Kasumi-1 (cell line): ENCODE measurements at regions not wholly inside any gene's neighbourhood (a gene's known extent, or its start where the extent isn't known, plus 50 kb on each side); places are given as distances from the start of the nearest gene placed in this dataset.

Source experiments
- DNase-seq, 2 experiments: peaks; one replicate each; lab custom pipeline; 2025; lab: John Stamatoyannopoulos, UW

DNA sequence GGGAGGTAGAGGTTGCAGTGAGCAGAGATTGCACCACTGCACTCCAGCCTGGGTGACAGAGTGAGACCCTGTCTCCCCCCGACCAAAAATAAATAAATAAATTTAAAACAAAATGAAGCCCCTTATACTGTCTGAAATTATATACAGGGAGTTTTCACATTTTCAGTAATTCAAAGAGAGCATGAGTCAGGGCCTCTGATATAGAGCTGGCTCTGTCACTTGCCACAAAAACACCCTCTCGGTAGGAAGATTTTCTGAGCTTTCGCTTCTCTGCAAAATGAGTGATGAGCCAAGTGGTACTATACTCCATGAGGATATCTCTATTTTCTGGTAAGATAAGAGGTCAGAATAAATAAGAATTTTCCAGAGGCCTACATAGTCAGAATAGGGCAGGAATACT, 462.9 kb downstream of the COG6 start:
- no peak for DNase-seq

DNA sequence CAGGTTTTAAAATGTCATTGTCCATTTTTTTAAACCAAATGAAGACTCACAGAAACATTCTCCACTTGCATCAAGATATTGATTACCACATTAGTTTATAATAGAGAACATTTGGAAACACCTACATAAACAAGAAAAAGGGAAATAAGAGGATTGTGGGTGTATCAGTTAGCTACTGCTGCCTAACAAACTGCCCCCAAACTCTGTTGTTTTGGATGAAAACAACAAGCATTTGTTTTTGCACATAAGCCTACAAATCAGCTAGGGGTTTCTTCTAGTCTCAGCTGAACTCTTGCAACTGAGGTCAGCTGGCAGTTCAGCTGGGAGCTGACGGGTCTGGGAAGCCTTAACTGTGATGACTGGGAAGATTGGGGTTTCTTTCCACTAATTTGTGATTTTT, 464.4 kb downstream of the COG6 start:
- no peak for DNase-seq

DNA sequence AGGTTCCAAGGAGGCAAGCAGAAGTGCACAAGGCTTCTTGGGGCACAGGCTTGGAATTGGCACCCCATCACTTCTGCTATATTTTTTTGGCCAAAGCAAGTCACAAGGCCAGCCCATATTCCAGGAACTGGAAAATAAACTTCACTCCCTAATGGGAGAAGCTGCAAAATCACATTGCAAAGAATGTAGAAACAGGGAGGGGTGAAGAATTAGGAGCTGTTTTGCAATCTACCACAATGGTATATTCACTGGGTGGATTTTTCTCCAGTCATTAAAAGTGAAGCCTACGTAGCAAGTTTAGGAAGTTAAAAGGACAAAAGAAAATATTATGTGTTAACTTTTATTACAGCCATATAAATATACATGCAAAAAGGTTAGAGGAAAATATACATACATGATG, 464.8 kb downstream of the COG6 start:
- DNase-seq: no peak

DNA sequence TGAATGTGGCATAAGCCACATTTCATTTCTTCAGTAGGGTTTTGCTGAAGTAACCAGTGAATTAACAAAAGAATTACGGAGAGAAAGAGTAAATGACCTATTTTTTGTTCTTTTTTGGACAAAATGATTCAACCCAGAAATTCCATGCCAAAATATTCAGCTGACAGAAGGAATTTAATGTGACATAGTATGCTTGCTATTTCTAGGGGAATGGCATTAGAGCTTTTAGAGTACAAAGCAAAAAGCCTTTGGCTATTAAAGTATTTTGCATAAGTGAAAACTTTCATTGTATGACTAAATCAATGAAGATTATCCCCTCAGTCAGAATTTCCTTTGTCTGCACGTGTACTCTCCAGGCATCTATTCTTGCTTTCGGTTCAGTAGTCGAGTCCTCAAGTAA, 465.3 kb downstream of the COG6 start:
- no peak for DNase-seq

DNA sequence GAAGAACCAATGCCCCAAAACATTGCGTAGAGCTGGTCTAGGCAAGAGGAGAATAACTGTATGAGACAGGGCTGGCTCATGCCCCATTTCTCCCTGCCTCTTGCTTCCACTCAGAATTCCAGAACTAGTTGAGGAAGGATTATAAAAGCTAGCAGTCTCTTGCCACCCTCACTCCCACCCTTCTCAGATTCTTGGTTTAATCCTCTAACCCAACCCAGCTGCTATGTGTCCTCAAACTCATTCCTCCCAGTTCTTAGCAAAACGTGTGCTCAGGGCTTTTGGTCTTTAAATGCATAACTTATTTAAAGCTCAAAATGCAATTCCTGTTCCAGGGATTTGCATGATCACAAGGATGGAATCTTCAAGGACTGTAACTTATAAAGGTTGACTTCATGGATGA, 466.3 kb downstream of the COG6 start:
- DNase-seq: no peak

DNA sequence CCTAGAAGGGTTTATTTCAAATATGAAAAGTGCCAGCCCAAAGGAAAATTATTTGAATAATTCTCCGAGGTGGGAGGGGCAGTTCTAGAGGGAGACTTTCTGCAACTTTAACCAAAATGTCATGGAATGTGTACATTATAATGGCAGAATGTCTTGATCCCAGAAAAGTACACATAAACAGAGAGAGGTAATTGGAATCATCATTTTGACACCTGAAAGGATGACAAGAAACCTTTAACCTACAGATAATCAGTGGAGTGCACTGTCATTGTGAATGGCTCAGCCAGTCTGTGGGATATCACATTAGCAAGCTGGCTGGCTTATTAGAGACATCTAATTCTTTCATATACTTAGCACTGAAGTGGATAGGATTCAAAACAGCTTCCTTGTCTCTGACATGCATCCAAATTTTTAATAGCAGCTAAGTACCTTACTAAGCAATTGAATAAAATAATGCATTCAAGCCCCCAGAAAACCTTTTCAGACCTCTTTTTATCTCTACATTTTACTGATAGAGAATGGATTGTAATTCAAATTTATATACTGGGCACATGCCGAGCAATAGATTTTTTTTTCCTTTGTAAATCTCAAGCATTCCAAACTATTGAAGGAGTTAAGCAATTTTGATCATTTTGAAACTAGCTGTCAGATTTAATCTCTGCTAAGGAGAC, 468.6 kb downstream of the COG6 start:
- DNase-seq: no peak

DNA sequence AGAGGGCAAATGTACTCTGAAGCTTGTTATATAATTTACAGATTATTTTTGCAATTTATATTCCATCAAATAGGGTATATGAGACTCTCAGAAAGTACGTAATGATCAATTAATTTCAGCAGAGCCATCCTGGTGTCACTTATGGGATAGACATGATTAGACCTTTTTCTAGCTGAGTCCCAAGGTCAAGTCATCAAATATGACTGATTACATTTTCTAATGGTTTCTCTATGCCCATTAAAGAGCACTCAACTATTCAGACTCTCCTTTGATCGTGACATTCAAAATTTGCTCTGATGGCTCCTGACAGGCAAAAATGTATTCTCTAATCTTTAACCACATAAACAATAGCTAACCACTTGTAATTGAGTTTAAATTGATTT, 469.2 kb downstream of the COG6 start:
- DNase-seq: no peak

DNA sequence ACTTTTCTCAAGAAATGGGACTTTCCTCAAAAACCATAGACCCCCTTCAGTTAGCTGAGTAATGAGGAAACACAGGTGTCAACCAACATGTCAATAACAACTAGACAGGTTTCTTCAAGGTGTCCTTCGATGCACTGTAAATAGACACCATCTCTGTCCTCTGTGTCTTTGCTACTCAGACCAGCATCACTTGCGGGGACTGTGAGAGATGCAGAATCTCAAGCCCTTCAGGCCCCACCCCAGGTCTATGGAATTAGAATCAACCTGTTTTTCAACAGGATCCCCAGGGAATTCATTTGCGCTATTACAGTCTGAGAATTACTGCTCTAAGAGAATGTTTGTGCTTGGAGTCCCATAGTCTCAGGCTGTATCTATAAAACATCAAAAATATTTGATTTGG, 469.9 kb downstream of the COG6 start:
- DNase-seq: no peak

DNA sequence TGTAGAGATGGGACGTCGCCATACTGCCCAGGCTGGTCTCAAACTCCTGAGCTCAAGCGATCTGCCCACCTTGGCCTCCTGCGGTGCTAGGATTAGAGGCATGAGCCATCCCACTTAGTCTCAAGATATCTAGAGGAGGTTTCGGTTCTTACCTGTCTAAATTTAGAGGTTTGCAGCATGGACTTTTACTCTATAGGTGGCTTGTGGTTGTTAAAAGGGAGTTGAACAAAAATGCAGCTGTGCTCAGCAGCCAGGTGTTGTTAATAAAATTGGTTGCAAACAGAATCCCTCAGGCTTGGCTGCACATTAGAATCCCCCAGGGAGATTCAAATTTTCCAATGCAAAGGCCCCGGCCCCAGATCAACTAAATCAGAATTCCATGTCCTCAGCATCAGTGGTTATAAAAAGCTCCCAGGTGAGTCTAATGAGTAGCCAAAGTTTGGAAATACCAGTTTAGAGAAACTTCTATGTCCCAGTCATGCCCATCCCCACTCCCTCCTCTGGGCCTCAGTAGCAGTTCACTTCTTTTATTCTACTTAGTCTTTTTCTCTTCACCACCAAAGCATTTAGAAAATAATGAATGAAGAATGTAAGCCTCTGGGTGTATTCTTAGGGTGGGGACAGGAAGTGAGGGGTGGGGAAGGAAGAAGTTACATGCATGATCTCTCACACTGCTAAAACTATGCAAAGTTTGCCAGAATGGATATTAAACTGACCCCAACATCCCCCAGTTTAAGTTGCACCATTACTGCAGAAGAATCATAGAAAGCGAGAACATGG, 471.0 kb downstream of the COG6 start:
- DNase-seq: no peak

DNA sequence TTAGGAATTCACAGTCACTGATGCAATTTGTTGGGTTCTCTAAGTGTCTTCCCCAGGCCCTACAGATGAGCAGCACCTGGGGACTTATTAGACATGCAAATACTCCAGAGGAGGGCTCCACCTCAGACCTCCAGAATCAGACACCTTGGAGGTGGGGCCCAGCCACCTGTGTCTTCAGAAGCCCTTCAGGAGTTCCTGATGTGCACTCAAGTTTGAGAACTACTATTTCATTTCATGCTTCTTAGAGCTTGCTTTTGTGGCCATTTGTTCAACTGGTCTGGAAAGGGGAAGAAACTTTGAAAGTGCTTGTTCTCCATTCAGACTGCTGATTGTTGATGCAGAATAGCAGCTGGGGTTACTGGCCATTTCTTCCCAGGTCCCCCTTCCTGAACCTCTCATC, 472.0 kb downstream of the COG6 start:
- DNase-seq: no peak

DNA sequence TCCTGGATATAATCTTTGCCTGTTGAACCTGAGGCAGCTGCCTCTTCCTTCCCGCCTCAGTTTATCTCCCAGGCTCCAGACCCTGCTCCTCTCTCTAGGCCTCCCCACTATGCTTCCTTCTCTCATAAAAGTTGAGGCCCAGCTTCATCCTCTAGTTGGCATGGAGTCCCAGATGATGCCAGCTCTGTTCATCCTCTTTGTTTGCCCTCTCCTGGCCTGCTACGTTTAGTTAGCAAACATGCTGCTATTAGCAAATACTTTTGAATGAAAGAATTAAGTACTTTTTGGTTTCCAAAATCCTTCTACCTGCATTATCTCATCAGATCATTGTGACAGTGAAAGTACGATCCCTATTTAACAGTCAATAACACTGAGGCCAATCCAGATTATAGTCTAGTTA, 472.5 kb downstream of the COG6 start:
- DNase-seq: no peak

DNA sequence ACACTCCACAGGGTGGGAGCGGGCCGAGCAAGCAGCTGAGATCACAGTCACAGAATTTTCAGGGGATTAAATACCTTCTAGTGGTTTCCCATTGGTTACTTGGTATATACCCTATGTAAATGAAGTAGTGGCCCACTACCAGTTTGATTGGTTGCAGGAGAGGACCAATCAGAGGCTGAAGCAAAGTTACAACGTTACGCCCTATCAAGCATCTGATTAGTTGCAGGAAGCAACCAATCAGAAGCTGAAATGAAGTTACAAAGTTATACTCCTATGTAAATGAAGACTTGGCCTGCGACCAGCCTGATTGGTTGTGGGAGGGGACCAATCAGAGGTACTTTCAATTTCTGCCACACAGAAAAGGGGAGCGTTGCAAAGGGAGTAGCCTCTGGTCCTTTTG, 474.0 kb downstream of the COG6 start:
- DNase-seq: no peak

DNA sequence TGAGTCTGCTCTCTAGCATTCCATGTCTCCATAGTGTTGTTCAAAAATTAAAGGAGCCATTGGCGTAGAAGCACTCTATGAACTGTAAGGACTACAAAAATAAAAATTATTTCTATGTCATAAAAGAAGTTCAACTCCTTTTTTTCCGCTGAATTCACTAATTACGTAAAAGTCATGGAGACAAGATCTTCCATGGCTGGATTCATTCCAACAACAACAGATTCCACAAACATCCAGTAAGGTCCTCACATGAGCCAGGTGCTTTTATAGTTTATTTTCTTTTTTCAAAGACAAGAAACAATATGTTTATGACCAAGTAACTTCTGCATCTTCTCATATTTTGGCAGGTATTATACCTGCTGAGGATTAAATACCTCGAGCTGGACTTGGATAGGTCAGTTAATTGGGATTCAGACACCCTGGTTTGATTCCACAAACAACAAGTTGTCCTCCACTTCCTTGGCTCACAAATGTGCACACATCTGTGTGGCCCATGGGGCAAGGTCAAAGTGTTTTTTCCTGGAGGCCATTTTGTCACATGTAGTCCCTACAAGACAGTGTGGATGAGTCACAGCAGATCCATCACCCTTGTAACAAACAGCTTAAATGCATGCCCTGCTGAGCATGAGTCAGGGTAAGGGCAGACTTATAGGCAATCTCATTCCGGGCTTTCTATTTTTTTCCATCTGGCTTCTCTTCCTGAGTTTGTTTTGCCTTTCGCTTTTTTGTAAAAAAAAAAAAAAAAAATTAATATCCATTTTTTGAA, 475.6 kb downstream of the COG6 start:
- DNase-seq: no peak

DNA sequence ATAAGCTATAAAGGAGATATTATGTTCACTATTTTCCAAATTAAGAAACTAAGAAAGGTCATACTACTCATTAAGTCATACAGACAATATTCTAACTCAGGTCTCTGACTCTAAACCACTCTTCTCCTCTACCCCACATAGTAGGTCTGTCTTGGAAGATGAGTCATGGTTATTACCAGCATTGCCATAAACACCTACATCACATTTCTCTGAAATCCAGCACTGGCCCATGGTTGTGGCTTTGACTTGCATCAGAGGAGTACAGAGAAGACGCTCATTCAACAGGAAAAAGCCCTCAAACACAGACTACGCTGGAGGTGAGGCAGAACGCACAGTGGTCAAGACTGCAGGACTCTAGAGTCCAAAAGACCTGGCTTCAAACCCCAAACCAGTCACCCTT, 476.8 kb downstream of the COG6 start:
- DNase-seq: no peak

DNA sequence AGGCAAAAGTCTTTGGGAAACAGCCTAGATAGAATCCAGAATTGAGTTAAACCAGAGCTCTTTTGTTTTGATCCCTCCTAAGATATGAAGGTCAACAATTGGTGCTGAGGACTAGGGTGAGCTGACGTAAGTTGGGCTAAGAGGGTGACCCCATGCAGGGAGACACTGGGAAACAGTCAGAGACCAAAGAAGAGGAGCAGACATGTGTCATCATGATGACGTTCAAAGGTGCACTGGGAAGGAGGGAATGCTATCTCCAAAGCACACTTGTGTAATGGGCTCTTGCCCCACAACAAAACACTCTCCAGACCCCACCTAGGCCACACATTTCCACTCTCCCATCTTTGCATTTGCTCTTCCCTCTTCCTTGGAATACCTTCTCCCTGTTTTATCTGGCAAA, 481.4 kb downstream of the COG6 start:
- no peak for DNase-seq

DNA sequence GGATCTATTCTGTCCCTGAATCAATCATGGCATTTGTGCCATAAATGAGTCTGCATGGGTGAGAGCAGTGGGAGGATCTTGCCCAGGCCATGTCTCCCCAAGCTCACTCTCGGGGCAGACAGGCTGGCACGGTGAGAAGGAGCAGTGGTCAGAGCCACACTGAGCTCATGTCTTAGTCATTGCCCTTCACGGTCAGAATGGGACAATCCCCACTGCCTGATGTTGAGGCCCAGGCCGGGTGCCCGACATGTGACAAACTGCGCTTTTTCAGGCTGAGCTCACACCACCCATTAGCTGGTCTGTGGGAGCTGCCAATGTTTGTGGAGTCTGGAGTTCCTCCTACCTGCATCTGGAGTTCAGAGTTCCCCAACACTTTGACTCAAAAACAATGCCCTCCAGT, 481.9 kb downstream of the COG6 start:
- DNase-seq: no peak

DNA sequence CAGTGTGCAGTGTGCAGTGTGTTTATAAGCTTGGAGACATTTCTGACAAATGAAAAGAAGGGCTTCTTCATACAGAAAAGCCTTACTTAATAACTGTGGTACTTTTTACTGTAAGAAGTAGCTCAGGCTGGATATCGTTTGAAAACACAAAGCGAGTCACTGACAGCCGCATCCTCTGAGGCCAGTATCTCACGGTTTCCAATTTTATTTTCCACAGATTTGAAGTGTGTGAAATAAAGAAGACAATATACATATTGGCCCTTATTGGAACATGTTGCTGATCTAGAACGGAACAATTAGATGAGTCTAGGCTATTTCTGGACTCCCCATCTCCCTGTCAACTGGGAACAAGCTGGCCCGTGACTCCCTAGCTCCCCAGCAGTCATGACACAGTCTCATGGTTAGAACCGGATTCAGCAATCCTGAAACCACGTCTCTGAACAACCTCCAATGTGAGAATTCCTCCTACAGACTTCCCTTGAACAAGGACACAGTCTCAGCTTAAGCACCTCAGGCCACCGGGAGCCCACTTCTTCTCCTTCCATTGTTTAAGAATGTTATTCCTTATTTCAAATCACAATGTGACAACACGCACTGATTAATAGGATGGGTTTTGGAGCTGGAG, 484.5 kb downstream of the COG6 start:
- no peak for DNase-seq

DNA sequence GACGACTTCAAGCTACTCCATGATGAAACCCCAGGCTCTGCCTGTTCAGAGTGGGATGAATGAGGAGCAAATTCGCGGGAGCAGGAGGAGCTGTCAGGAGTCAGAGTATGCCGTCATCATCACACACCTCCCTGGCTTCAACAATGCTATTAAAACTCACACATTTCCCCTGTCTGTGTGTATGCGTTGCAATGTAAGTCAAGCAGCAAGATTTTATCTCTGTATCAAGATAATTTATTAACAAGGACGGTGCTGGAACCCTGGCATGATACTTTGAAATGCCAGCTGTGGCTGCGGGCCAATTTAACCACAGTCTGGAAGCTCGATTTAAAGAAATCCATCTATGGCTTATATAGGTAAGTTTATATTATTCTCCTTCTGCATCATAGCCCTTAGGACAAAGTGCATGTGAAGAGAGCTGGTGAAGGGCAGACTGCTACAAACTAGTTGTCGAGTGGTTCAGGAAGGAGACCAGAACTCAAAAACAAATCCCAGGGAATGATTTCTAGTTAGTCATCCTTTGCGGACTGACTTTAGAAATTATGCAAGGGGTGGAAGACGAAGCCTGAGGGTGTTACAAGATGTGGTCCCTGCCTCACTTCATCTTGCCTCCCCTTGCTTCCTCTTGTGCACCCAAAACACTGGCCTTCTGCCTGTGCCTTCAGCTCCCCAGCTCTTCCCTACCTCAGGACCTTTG, 486.5 kb downstream of the COG6 start:
- DNase-seq: no peak

DNA sequence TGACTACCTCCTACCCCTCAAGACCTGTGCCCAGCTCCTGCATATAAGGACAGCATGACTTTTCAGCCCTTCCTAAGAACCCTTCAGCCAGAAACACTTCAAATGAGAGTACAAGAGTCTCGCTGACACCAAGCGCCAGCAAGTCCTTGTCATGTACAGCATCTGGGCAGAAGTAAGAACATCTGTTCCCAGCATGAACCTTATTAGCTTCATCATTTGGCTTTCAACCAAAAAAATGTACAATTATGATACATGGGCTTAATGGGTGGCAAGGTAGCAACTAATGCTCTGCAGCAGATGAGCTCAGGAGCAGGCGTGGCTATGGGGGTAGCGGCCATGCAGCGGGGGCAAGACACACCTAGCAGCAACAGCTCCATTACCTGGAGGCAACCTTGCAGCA, 487.6 kb downstream of the COG6 start:
- no peak for DNase-seq

DNA sequence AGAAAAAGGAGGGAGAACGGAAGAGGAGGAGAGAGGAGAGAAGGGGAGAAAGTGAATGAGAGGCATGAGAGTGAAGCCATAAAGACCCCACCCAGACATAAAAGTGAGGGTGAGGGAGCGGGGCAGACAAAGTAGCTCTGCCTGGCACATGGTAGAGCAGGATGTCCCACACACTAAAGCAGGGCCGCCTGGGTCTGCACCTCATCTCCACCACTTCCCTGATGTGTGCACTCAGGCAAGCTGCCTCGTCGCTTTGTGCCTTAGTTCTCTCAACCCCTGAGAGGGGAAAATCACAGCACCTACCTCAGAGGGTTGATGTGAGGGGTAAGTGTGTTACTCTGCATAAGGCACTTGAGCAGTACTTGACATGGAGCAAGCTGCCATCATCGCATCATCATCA, 488.1 kb downstream of the COG6 start:
- no peak for DNase-seq

DNA sequence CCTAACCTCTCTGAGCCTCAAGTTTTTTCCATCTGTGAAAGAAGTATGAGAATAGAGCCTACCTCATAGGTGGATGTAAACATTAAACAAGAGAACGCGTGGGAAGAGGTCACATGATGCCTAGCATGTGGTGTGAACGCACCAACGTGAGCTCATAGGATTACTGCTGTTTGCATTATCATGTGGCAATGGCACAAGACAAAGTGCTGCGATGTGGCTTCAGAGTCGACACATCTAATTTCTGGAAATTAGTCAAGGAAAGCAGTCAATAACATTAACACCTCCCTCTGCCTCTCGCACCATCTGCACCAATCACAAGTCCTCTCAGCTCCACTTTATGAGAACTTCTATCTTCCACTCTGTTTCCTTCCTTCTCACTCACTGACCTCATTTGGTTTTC, 489.7 kb downstream of the COG6 start:
- DNase-seq: no peak

DNA sequence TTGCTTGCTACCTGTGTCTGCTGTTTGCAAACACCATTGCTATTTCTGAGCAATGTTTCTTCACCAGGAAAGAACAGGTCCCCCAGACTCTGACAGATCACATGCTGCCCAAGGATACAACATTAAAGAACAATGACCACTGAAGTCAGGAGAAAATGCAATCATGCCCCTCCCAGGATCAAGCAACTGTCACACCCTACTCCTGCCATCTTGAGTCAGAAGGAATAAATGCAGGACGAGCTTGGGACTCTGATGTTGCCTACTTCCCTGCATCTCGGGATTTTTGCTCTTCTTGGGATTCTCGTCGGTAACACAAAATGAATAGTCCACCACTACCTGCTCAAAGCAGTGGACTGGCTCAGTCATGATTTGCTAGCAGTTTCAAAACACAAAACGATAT, 490.6 kb downstream of the COG6 start:
- DNase-seq: no peak
